PC-9 (cell line): ENCODE measurements at regions not wholly inside any gene's neighbourhood (a gene's known extent, or its start where the extent isn't known, plus 50 kb on each side); places are given as distances from the start of the nearest gene placed in this dataset.

Source experiments
- BruUV-seq: library from RNA; stranded (reverse); fragments of 400-500 nt; replicated peaks from 2 replicates; lab custom pipeline; 2021; lab: Mats Ljungman, UMichigan
- CTCF ChIA-PET: fragments of 300-600 bp; sonication (Branson Sonifier 250); formaldehyde crosslinking; loops from one replicate; lab custom pipeline; 2022; ENCODE audit warnings: antibody characterized with exemption; lab: Charles Lee
- POLR2A ChIA-PET: fragments of 300-600 bp; sonication (Branson Sonifier 250); formaldehyde crosslinking; loops from one replicate; lab custom pipeline; 2022; ENCODE audit warnings: antibody characterized with exemption; ENCODE audit not compliant: unreplicated experiment; lab: Charles Lee
- DNase-seq, 2 experiments: peaks; one replicate each; pipeline versions ENCODE4 v3.0.0 to v3.0.0-alpha.2; 2015 to 2022; ENCODE audit warnings: mixed read lengths in 1 of 2
- H2AFZ ChIP-seq: fragments of 200-600 bp; sonication (generic); 2 replicates; pipeline ENCODE4 v1.8.1; 2017; ENCODE audit warnings: antibody characterized with exemption
- H3F3A ChIP-seq: fragments of 200-600 bp; sonication (generic); 2 replicates; pipeline ENCODE4 v1.8.1; 2017; ENCODE audit warnings: antibody characterized with exemption, mild to moderate bottlenecking, low read depth; ENCODE audit not compliant: insufficient read depth
- H3K27ac ChIP-seq: fragments of 200-600 bp; sonication (generic); 2 replicates; pipeline ENCODE4 v1.6.1; 2016; ENCODE audit warnings: mixed run types
- H3K27me3 ChIP-seq: fragments of 200-600 bp; sonication (generic); 2 replicates; pipeline ENCODE4 v1.6.1; 2016; ENCODE audit warnings: low read depth, mixed run types; ENCODE audit not compliant: insufficient read depth
- H3K36me3 ChIP-seq: fragments of 200-600 bp; sonication (generic); 2 replicates; pipeline ENCODE4 v1.6.1; 2016; ENCODE audit warnings: low read depth, mixed run types
- H3K4me1 ChIP-seq: fragments of 200-600 bp; sonication (generic); replicated peaks from 2 replicates; pipeline ENCODE4 v1.6.1; 2016; ENCODE audit warnings: mixed run types; ENCODE audit not compliant: insufficient read depth
- H3K4me2 ChIP-seq: fragments of 200-600 bp; sonication (generic); 2 replicates; pipeline ENCODE4 v1.6.1; 2017; ENCODE audit warnings: mixed run types
- H3K4me3 ChIP-seq: fragments of 200-600 bp; sonication (generic); 2 replicates; pipeline ENCODE4 v1.6.1; 2016; ENCODE audit warnings: mixed run types
- H3K79me2 ChIP-seq: fragments of 200-600 bp; sonication (generic); 2 replicates; pipeline ENCODE4 v1.6.1; 2017; ENCODE audit warnings: low read depth, mixed run types
- H3K9me2 ChIP-seq: fragments of 200-600 bp; sonication (generic); 2 replicates; pipeline ENCODE4 v1.8.1; 2017; ENCODE audit warnings: mild to moderate bottlenecking; ENCODE audit not compliant: insufficient read depth
- H3K9me3 ChIP-seq: fragments of 200-600 bp; sonication (generic); 2 replicates; pipeline ENCODE4 v1.8.1; 2016; ENCODE audit warnings: low read depth; ENCODE audit not compliant: insufficient read depth
- H4K20me1 ChIP-seq: fragments of 200-600 bp; sonication (generic); 2 replicates; pipeline ENCODE4 v1.8.1; 2017; ENCODE audit not compliant: insufficient read depth
- EZH2 ChIP-seq: fragments of 200-600 bp; sonication (generic); IDR thresholded peaks from 2 replicates; pipeline ENCODE4 v1.8.0; 2017; ENCODE audit warnings: antibody characterized with exemption, low read depth
- intact Hi-C: fragments of 100-400 bp; cut with micrococcal nuclease; formaldehyde crosslinking; loops from one replicate; pipeline ENCODE4 v1.10.0; 2022; ENCODE audit not compliant: unreplicated experiment
- TF ChIP-seq, protein P1 (sequence below): fragments of 200-600 bp; sonication (generic); conservative IDR thresholded peaks from 2 replicates; pipeline ENCODE4 v1.6.1; 2017; ENCODE audit warnings: mixed run types, antibody characterized with exemption, mild to moderate bottlenecking, moderate library complexity

DNA sequence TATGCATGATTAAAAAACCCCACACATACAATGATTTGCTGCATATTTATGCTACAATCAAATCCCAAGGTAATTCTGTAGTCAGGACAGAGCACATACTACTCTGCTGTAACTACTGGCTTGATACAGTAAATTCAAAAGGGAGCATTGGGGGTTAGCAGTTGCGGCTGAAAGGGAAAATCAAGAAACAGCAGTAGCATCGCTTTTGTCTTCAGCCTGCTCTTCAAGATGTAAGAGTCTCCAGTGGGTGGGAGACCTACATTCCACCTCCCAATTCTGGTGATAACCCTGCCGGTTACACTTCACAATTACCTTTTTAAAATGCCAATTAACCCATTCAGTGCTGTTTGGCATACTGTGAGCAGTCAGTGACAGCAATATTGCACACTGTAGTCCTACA, 259.4 kb downstream of the NR2F2 start:
- Histone ChIP-seq H4K20me1 (no peaks in the 10 kb centered on the region), H3F3A (no peaks in the 10 kb centered on the region), H3K79me2 (no peaks in the 10 kb centered on the region), H3K36me3 (no peaks in the 10 kb centered on the region), H3K4me1 (no peaks in the 10 kb centered on the region), H3K4me3 (no peak overlapping the region), H3K9me2 (no peaks in the 10 kb centered on the region), H3K9me3 (no peaks in the 10 kb centered on the region), H3K27ac (no peak overlapping the region), H2AFZ (no peak overlapping the region), H3K27me3 (no peaks in the 10 kb centered on the region), H3K4me2 (no peak overlapping the region)
- intact Hi-C loops: no loop called here
- TF ChIP-seq, protein P1, sequence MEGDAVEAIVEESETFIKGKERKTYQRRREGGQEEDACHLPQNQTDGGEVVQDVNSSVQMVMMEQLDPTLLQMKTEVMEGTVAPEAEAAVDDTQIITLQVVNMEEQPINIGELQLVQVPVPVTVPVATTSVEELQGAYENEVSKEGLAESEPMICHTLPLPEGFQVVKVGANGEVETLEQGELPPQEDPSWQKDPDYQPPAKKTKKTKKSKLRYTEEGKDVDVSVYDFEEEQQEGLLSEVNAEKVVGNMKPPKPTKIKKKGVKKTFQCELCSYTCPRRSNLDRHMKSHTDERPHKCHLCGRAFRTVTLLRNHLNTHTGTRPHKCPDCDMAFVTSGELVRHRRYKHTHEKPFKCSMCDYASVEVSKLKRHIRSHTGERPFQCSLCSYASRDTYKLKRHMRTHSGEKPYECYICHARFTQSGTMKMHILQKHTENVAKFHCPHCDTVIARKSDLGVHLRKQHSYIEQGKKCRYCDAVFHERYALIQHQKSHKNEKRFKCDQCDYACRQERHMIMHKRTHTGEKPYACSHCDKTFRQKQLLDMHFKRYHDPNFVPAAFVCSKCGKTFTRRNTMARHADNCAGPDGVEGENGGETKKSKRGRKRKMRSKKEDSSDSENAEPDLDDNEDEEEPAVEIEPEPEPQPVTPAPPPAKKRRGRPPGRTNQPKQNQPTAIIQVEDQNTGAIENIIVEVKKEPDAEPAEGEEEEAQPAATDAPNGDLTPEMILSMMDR: no peak
- TF ChIP-seq EZH2: no peak
- CTCF ChIA-PET: no interaction called here
- DNase-seq: no peak
- no TSS peak for BruUV-seq
- POLR2A ChIA-PET: no interaction called here

DNA sequence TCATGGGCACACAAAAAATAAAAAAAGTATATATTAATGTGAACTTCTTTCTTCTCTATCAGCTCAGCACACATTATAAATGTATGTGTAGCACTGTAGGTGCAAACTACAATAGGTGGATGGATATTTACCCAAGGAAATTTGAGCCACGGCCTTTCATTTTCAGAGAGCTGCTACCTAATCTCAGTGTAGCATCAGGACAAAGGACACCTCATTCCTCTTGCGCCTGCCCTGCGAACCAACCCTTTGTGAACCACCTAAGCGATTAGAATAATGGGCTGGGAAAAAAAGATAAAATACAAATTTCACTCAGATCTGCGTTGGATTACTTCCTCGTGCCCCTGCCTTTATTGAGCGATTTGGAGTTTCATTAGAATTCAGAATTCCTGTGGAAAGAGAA, 263.2 kb downstream of the NR2F2 start:
- Histone ChIP-seq H3K9me2 (no peaks in the 10 kb centered on the region), H4K20me1 (no peaks in the 10 kb centered on the region), H2AFZ (no peak overlapping the region), H3K4me3 (no peak overlapping the region), H3K9me3 (no peaks in the 10 kb centered on the region), H3F3A (no peaks in the 10 kb centered on the region), H3K4me1 (no peaks in the 10 kb centered on the region), H3K4me2 (peak overlapping the region; percentile 57), H3K36me3 (no peaks in the 10 kb centered on the region), H3K27me3 (no peaks in the 10 kb centered on the region), H3K27ac (no peak overlapping the region), H3K79me2 (no peaks in the 10 kb centered on the region)
- TF ChIP-seq EZH2: no peak
- TF ChIP-seq, protein P1: no peak
- intact Hi-C loops: no loop called here
- BruUV-seq: no TSS peak
- ChIA-PET POLR2A (no interaction called here), CTCF (no interaction called here)
- no peak for DNase-seq

- Histone ChIP-seq H3K36me3 (no peaks in the 10 kb centered on the region), H3K4me2 (no peak overlapping the region), H3K27ac (no peak overlapping the region), H3K79me2 (no peaks in the 10 kb centered on the region), H3K9me3 (no peaks in the 10 kb centered on the region), H3K4me3 (no peak overlapping the region), H3K27me3 (no peaks in the 10 kb centered on the region), H3F3A (no peaks in the 10 kb centered on the region), H4K20me1 (no peaks in the 10 kb centered on the region), H3K9me2 (no peaks in the 10 kb centered on the region), H2AFZ (no peak overlapping the region), H3K4me1 (no peaks in the 10 kb centered on the region)
- TF ChIP-seq, protein P1: no peak
- no peak for TF ChIP-seq EZH2
- no TSS peak for BruUV-seq
- intact Hi-C loops: no loop called here
- POLR2A ChIA-PET: no interaction called here
- CTCF ChIA-PET: no interaction called here
- no peak for DNase-seq
These were observed 265.5 kb downstream of the NR2F2 start for GRCh38 chr15:96595951-96596350.
